ENCODE measurements at regions not wholly inside any gene's neighbourhood (a gene's known extent, or its start where the extent isn't known, plus 50 kb on each side); places are given as distances from the start of the nearest gene placed in this dataset.

GRCh38 chr4:151888367-151888866 is 127.6 kb upstream of the GATB start:
- TF ChIP-seq CTCF (IDR thresholded peaks at IDR 0.05) (no peak), POLR2A (IDR thresholded peaks at IDR 0.05) (no peak)
